A204.1 (cell line): ENCODE measurements at regions not wholly inside any gene's neighbourhood (a gene's known extent, or its start where the extent isn't known, plus 50 kb on each side); places are given as distances from the start of the nearest gene placed in this dataset.
"Not testable (repeated sequence)": the region's sequence is repeated elsewhere in the genome, so short reads cannot be mapped to it uniquely, and the experiment has no call there.

Experiments used
- FAIRE-seq: peaks from 2 replicates; lab custom pipeline; 2012; peaks lifted over from hg19 to GRCh38; lab: Jason Lieb, UNC

DNA sequence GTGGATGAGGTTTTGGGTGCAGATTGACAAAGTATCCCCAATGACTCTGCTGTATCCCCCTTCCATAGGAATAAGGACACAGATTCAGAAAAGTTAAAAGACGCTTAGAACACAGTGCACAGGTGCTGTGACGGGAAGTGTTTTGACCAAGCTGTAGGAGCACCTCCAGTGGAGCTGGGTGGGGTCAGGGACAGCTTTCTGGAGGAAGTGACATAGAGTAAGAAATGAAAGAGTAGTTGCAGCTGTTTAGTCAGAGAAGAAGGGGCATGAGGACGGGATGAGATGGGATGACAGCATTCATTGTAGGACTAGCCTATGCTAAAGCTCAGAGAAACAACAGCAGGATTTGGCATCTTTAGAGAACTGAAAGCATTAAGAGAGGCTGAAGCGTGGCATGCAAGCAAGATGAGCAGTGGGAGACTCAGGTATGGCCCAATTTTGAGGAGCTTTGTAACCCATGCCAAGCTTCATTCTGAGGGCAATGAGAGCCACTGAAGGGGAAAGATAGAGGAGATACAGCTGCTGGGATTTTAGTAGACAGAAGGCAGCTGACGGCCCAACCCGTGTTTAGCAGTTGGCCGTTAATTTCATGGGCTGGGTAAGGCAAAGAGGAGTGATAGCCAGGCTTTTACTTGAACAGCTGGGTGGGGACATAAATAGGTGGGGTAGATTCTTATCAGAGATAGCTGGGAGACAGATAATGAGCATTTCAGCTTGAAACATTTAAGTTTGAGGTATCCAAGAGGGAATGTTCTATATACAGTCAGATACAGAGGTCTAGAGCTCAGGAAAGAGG lies 131.8 kb upstream of the KRAS start:
- no peak for FAIRE-seq

DNA sequence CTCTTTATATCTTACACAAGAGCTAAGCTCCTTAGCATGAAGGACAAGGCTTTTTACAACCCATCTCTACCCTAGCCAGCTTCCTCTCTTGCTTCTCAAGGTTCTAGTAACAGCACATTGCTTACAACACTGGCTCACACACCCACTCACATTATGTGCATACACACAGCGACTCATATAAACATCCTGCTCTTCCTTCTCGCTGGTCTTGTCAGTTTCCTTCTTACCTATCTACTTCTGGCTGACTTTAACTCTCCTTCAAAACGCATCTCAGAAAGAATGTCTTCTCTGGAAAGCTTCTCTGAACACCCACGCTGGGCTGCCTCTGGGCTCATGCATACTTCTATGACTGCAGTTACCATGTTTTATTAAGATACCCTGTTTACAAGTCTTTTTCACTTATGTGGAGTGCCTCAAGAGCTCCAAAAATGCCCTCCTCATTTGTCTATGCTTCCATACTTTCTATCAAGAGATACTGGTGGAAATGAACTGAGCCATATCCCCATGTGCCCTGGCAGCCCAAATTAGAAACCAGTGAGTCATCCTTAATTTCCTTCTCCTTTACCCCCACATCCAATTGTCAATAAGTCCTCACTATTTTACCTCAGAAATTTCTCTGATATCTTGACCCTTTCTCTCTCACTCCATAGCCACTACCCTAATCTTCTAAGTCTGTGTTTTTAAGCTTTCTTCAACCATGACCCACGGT lies 126.9 kb upstream of the KRAS start:
- no peak for FAIRE-seq

DNA sequence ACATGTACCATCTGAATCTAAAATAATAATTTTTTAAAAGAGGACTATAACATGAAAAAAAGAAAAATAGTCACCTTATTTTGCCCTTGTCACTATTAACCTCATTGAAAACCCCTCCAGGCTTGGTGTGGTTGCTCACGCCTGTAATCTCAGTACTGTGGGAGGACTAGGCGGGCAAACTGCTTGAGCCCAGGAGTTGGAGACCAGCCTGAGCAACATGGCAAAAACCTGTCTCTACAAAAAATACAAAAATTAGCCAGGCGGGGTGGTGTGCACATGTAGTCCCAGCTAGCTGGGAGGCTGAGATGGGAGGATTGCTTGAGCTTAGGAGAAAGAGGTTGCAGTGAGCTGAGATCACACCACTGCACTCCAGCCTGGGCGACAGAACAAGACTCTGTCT lies 126.3 kb upstream of the KRAS start:
- FAIRE-seq, result no peak

DNA sequence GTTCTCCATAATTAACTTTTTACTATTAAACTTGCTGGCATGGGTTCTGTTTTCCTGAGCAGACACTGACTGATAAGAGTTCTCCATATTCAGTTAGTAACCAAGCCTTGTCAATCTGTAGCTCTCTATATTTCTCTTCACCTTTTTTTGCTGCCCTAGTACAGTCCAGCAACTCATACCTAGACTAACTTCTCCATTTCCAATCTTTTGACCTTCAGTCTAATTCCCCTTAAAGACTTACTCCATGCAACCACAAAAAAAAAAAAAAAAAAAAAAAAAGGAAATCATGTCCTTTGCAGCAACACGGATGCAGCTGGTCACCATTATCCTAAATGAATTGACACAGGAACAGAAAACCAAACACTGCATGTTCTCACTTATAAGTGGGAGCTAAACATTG lies 125.7 kb upstream of the KRAS start:
- no peak for FAIRE-seq

DNA sequence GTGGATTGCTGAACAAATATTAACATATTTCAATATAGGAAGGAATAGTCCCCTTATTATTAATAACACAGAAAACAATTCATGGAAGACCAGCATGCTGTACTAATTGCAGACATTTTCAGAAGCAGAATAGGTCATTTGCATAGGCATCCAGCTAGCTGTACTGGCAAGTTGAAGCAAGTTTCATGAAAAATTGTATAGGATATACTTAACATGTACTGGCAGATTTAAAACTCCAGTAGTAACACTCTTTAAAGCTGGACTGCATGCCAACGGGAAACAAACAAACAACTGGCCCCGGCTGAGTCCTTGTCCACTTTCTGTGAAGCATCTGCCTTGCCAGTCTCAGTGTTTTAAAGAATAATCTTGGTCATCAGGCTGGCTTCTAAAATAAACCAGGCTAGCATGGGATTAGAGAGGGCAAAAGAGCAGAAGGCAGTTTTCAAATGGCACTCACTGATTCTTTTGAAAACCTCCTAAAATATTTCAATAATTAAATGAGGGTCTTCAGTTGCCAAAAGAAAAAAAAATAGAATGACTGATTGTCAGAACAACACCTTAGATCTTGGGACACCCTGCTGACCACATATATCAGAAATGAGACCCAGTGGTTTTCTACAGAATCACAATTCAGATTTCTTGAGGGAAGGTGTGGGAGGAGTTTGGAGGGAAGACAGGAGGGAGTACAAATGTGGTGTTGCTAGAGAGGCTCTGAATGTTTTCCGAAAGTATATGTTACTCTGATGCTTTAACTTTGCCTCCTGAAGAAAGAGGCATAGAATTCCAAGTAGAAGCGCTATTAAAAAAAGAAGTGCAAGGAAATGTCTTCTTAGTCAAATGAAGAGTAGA lies 122.5 kb upstream of the KRAS start:
- no peak for FAIRE-seq

DNA sequence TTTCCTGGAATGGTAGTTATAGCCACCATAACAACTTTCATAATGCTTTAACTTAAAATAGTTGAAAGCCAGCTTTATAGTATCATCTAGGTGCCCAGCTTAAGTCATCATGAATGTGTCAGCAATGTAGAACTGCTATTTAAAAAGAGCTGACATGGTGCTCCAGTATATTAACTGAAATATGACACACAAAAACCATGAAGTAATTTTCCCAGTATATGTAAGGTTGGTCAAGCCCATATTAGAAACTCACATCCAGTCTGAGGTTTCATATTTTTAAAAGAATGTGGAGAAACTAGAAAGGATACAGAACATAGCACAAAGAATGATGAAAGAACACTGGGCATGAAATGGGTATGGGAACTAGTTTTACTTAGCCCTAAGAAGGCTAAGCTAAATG lies 121.3 kb upstream of the KRAS start:
- FAIRE-seq, result no peak

DNA sequence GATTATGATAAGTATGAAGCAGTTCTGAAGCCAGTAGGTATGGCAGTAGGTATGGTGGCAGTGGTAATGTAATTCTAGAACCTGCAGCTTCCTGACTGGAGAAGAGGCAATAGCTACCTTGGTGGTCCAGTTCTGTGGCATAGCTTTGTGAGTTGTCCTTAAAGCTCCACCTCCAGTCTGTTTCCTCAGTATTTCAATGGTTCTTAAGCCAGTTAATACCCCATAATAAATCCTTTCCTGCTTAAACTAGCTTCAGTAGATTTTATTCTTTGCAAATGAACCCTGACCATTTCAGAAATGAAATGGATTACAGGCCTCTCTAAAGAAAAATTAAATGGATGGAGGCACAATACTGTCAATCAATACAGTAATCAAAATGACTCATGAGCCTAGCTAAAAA lies 117.8 kb upstream of the KRAS start:
- no peak for FAIRE-seq

DNA sequence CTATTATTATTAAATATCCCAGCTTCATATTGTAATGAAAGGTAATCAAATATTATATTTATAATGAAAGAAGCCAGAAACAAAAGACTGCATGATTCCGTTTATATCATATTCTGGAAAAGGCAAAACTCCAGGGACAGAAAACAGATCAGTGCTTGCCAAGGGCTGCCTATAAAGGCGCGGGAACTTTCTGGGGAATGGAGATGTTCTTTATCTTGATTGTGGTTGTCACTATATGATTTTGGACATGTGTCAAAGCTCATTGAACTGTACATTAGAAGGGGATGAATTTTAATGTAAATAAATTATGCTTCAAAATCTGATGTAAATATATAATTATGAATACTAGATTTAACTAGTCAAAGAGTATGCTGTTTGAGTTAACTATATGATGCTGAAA lies 115.4 kb upstream of the KRAS start:
- FAIRE-seq, result no peak

DNA sequence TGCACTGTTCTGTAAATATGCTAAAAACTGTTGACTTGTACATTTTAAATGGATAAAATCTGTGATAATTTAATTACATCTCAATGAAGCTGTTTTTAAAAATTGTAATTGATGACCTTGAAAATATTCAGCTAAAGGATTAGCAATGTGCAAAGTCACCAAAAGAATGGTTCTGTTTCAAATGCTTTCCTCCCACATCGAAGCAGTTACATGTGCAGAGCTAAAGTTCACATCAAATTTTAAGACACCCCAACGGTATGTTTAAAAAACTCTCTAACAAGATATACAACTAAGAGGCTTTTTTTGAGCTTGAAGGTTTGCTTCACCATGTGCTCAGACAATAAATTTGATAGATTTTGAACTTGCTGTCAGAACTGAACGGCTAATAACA lies 114.6 kb upstream of the KRAS start:
- FAIRE-seq, result no peak

DNA sequence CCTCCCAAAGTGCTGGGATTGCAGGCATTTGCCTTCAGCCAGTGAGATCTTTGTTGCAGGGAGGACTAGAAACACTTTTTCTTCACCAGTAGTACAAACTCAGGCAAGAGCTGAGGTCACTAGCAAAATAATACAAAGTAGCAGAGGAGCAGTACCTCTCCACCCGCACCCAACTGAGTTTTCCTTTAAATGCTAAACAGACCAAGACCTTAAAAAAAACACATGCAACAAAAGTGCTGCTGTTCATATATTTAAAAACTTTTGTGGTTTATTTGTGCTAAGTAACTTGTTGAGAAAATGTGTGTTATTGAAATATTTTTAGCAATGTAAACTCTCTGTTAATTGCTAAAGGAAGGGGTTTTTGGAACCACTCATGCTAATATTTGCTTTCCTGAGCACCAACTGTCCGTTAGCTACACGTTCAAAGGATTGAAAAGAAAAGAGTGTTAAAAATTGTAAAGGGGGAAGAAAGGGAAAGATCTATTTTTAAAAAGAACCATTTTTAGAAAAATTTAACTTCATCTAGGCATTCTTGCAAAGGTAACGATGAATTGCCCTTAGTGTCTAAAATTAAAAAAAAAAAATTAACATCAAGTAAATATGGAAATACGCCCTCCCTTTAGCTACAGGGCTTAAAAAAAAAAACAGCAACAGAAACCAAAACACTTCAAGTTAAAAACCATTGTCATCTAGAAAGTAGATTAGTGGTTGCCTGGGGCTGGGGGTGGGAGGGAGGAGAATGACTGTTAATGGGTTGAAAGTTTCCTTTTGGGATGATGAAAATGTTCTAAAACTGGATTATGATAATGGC lies 114.0 kb upstream of the KRAS start:
- FAIRE-seq, result no peak

DNA sequence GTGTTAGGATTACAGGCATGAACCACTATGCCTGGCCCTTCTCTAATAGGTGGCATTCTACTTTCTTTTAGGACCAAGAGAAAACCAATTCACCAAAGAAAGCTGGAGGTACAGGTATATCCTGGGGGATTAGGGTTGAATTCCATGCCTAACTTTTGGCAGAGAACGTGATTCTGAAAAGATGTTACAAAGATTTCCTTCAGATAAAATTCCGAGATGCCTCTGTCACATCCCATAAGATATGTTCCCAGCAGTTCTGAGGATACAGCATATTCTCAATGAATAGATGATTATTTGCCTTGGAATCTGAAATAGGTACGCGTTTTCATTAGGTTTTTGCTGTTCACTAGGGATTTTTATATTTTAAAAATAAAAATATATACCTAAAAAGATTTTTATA lies 111.9 kb upstream of the KRAS start:
- FAIRE-seq, result no peak

DNA sequence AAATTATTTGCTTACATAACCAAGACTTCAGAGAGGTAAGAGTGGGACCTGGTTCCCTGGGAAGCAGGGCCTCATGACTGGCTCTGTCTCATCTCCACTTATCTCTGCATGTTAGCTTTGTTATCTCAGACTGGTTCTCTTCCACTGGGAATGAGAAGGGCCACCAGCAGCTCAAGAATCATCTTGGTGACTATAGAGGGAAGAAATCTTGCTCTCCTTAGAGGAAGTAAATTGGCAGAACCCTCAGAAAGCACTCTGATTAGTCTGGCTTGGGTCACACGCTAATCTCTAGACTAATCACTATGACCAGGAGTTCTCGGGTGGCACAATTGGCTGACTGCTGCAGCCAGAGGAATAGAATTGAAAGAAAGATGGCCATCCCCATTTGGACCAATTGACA lies 110.8 kb upstream of the KRAS start:
- FAIRE-seq, result no peak

DNA sequence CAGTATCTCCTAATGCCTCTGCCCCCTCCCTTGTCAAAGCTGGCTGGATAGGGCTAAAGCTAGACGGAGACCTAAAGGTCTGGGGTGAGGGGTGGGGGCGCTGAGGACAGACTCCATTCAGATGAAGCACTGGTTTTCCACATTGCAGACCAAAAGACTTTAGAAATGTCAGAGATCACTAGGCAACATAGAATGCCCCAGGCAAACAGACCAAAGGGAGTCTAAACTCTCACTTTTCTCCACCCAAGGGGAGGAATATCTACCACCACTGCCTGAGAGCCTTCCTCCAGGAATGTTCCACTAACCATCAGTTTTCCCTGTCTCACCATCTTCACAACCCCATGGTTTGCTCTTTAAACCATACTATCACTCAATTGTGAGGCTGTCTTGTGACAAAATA lies 106.9 kb upstream of the KRAS start:
- no peak for FAIRE-seq

DNA sequence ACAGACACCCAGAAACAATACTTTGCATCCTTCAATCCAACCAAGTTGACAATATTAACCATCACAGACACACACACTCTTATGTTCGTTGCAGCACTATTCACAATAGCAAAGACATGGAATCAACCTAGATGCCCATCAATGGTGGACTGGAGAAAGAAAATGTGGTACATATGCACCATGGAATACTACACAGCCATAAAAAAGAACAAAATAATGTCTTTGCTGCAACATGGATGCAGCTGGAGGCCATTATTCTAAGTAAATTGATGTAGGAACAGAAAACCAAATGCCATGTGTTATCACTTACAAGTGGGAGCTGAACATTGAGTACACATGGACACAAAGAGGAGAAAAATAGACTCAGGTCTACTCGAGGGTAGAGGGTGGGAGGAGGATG lies 102.2 kb upstream of the KRAS start:
- not testable (repeated sequence) for FAIRE-seq

DNA sequence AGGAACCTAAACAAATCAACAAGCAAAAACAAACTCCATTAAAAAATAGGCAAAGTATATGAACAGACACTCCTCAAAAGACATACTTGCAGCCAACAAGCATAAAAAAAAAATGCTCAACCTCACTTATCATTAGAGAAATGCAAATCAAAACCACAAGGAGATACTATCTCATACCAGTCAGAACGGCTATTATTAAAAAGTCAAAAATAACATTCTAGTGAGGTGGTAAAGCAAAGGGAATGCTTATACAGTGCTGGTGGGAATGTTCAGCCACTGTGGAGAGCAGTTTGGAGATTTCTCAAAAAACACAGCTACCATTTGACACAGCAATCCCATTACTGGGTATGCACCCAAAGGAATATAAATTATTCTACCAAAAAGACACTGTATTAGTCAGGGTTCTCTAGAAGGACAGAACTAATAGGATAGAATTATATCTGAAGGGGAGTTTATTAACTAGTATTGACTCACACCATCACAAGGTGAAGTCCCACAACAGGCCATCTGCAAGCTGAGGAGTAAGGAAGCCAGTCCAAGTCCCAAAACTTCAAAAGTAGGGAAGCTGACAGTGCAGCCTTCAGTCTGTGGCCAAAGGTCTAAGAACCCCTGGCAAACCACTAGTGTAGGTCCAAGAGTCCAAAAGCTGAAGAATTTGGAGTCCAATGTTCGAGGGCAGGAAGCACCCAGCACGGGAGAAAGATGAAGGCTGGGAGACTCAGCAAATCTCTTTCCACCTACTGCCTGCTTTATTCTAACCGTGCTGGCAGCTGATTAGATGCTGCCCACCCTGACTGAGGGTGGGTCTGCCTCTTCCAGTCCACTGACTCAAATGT lies 101.6 kb upstream of the KRAS start:
- FAIRE-seq, result no peak

DNA sequence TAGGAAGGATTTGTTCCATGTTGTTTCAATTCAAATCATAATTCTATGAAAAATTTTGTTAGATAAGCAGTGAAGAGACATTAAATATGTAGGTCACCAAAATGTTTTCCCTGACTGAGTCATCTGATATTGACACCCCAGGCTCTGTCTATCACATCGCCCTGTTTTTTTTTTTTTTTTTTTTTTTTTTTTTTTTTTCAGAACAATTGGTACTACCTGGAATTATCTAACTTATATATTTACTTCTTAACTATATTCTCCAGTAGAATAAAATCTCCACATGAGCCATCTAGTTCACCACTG lies 97.8 kb upstream of the KRAS start:
- FAIRE-seq, result no peak

DNA sequence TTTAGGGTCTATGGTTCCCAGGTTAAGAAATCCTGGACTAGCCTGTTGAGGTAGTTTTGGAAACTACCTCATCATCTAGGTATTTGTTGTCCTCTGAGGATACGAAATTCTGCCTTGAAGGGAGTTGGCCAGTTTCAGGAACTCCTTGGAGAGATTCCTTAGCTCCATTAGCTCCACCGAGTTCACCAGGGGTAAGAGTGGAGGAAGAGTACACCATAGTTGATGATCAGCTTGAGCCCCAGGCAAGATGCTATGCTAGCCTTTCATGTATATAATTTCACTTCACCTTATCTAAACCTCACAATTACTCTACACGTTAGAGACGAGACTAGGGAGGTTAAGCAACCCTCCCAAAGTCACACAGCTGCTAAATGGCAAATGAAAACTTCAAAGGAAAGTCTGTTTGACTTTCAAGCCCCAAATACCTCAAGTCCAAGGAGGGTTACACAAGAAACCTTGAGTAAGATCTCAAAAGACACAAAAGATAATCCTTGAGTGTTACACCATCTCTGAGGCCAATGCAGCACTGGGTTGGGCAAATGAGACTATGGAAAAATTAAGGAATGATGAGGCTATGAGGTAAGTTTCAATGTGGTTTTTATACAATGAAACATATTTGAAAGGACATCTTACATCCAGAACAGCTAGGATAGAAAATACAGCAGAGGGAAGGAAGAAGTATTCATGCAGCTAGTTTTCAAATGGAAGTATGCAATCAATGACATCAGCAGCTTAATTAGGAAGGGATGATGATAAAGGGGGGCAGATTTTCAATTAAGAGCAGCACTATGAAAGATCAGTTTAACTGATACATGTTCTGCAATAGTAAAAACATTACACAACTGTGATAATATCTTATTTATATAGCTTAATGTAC lies 97.2 kb upstream of the KRAS start:
- no peak for FAIRE-seq

DNA sequence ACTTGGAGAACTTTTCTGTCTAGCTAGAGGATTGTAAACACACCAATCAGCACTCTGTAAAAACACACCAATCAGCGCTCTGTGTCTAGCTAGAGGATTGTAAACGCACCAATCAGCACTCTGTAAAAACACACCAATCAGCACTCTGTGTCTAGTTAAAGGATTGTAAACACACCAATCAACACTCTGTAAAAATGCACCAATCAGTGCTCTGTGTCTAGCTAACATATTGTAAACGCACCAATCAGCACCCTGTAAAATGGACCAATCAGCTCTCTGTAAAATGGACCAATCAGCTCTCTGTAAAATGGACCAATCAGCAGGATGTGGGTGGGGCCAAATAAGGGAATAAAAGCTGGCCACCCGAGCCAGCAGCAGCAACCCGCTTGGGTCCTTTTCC lies 91.1 kb upstream of the KRAS start:
- not testable (repeated sequence) for FAIRE-seq

DNA sequence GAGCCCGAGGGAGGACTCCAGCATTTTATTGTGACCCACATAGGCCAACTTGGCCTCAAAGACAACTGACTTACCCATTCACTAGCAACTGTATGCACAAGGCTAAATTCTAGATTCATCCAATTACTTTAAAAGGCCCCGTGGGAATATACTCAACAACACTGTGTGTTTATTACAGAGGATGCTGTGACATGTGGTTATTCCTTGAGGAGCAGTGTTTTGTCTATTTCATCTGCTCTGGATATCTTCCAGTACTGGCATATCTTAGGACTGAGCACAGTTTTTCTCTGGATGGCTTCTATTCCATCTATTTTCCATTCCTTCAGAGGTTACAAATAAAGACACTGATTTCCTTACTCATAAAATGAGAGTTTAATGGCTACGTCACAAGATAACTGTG lies 87.2 kb upstream of the KRAS start:
- no peak for FAIRE-seq

DNA sequence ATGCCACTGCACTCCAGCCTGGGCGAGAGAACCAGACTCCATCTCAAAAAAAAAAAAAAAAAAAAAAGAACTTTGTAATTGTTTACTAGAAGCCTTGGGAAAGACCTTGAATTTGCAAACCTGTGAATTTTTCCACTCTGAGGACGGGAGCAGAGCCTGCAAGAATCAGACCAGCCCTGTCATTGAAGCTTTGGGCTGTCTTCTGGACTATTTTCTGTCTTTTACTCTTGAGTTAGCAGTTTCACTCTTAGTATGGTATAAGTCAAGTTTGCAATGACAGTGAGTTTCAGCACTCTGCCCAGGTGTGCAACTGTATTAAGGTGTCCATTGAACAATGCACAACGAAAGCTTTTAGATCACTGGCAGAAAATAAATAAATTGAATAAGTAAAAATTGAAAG lies 81.4 kb upstream of the KRAS start:
- FAIRE-seq, result no peak
